ENCODE measurements at regions not wholly inside any gene's neighbourhood (a gene's known extent, or its start where the extent isn't known, plus 50 kb on each side); places are given as distances from the start of the nearest gene placed in this dataset.

- Histone ChIP-seq H3K9me3 (no peaks in the 10 kb centered on the region), H3K4me3 (no peak overlapping the region), H3K27ac (no peak overlapping the region), H3K27me3 (peaks cover 0 to 4% (median 0%) of the 10 kb centered on the region in 3 donors), H3K4me1 (no peaks in the 10 kb centered on the region), H3K36me3 (no peaks in the 10 kb centered on the region)
- in situ Hi-C loops (cut with MboI; ENCODE audit: low sequenced_read_pairs in 4 of 4) (no loop called here), intact Hi-C loops (cut with DNase I; ENCODE audit: low total_unique reads) (no loop called here)
- ATAC-seq: no peak
- no peak for TF ChIP-seq POLR2A (IDR thresholded peaks at IDR 0.05)
- TF ChIP-seq CTCF (IDR thresholded peaks at IDR 0.05 in 4 of 5, conservative IDR thresholded peaks at IDR 0.05 in 1 of 5): no peak
- DNase-seq: no peak
Measured at GRCh38 chr5:3490957-3491507, 104.6 kb upstream of the IRX1 start.

- TF ChIP-seq CTCF (IDR thresholded peaks at IDR 0.05 in 4 of 5, conservative IDR thresholded peaks at IDR 0.05 in 1 of 5): no peak
- TF ChIP-seq POLR2A (IDR thresholded peaks at IDR 0.05): no peak
- in situ Hi-C loops (cut with MboI; ENCODE audit: low sequenced_read_pairs in 4 of 4) (no loop called here), intact Hi-C loops (cut with DNase I; ENCODE audit: low total_unique reads) (no loop called here)
Measured at GRCh38 chr5:3489239-3489843, 106.3 kb upstream of the IRX1 start.

GRCh38 chr5:3484836-3485235 is 110.8 kb upstream of the IRX1 start:
- no peak for DNase-seq
- no peak for TF ChIP-seq POLR2A (IDR thresholded peaks at IDR 0.05)
- no peak for TF ChIP-seq CTCF (IDR thresholded peaks at IDR 0.05 in 4 of 5, conservative IDR thresholded peaks at IDR 0.05 in 1 of 5)
- Histone ChIP-seq H3K9me3 (no peaks in the 10 kb centered on the region), H3K4me3 (no peak overlapping the region), H3K27me3 (peaks cover 0 to 4% (median 0%) of the 10 kb centered on the region in 3 donors), H3K36me3 (no peaks in the 10 kb centered on the region), H3K27ac (no peak overlapping the region), H3K4me1 (no peaks in the 10 kb centered on the region)
- no peak for ATAC-seq
- intact Hi-C loops (cut with DNase I; ENCODE audit: low total_unique reads) (no loop called here), in situ Hi-C loops (cut with MboI; ENCODE audit: low sequenced_read_pairs in 4 of 4) (no loop called here)

More at GRCh38 chr5:3489239-3489843, 106.3 kb upstream of the IRX1 start:
- Histone ChIP-seq H3K9me3 (no peaks in the 10 kb centered on the region), H3K36me3 (no peaks in the 10 kb centered on the region), H3K27ac (no peak overlapping the region), H3K4me1 (no peaks in the 10 kb centered on the region), H3K4me3 (no peak overlapping the region), H3K27me3 (peaks cover 0 to 4% (median 0%) of the 10 kb centered on the region in 3 donors)
- ATAC-seq: no peak
- DNase-seq: no peak

GRCh38 chr5:3481175-3481574 is 114.5 kb upstream of the IRX1 start:
- intact Hi-C loops (cut with DNase I; ENCODE audit: low total_unique reads) (no loop called here), in situ Hi-C loops (cut with MboI; ENCODE audit: low sequenced_read_pairs in 4 of 4) (no loop called here)
- DNase-seq (no peak), ATAC-seq (no peak)
- no peak for TF ChIP-seq CTCF (IDR thresholded peaks at IDR 0.05 in 4 of 5, conservative IDR thresholded peaks at IDR 0.05 in 1 of 5)
- no peak for TF ChIP-seq POLR2A (IDR thresholded peaks at IDR 0.05)
- Histone ChIP-seq H3K4me1 (no peaks in the 10 kb centered on the region), H3K27me3 (no peaks in the 10 kb centered on the region), H3K4me3 (no peak overlapping the region), H3K36me3 (no peaks in the 10 kb centered on the region), H3K27ac (no peak overlapping the region), H3K9me3 (no peaks in the 10 kb centered on the region)

- Histone ChIP-seq H3K4me3 (no peak overlapping the region), H3K27me3 (no peaks in the 10 kb centered on the region), H3K9me3 (no peaks in the 10 kb centered on the region), H3K27ac (no peak overlapping the region), H3K4me1 (no peaks in the 10 kb centered on the region), H3K36me3 (no peaks in the 10 kb centered on the region)
- no peak for TF ChIP-seq POLR2A (IDR thresholded peaks at IDR 0.05)
- no peak for TF ChIP-seq CTCF (IDR thresholded peaks at IDR 0.05 in 4 of 5, conservative IDR thresholded peaks at IDR 0.05 in 1 of 5)
- DNase-seq (no peak), ATAC-seq (no peak)
- in situ Hi-C loops (cut with MboI; ENCODE audit: low sequenced_read_pairs in 4 of 4): no loop called here
- intact Hi-C loops (cut with DNase I; ENCODE audit: low total_unique reads): no loop called here
Measured at GRCh38 chr5:3475674-3476073, 120.0 kb upstream of the IRX1 start.
